ENCODE measurements at regions not wholly inside any gene's neighbourhood (a gene's known extent, or its start where the extent isn't known, plus 50 kb on each side); places are given as distances from the start of the nearest gene placed in this dataset.

DNA sequence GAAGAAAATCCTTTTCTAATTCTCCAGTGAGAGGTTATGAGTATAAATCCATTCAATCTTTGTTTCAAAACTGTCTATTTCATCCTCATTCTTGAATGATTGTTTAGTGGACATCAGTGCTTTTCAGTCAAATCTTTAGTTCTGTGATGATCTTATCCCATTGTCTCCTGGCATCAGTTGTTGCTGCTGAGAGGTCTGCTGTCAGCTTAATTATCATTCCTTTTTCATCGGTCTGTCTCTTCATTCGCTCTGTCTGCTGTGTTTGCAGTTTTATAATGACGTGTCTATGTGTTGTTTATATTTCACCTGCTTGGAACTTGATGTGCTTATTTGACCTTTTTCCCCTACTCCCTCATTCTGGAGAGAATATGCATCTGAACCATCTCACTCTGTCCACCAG, 69.2 kb upstream of the GLI2 start:
- Mint-ChIP-seq H3K27ac (ENCODE audit: unreplicated experiment) (no peak overlapping the region), H3K36me3 (ENCODE audit: insufficient read depth, unreplicated experiment) (no peaks in the 10 kb centered on the region), H3K4me1 (ENCODE audit: low read depth, unreplicated experiment) (peaks cover 8% of the 10 kb centered on the region), H3K4me3 (ENCODE audit: low read depth, unreplicated experiment) (no peak overlapping the region), H3K9me3 (ENCODE audit: low read depth, unreplicated experiment) (peaks cover 6% of the 10 kb centered on the region), H3K27me3 (ENCODE audit: unreplicated experiment) (peaks cover 77% of the 10 kb centered on the region)
- BruUV-seq (replicated peaks): no TSS peak
- DNase-seq: no peak
- intact Hi-C loops (cut with micrococcal nuclease; ENCODE audit: unreplicated experiment): no loop called here
- no peak for TF ChIP-seq CTCF (IDR thresholded peaks at IDR 0.05; ENCODE audit: unreplicated experiment)
- CTCF ChIA-PET: no interaction called here

DNA sequence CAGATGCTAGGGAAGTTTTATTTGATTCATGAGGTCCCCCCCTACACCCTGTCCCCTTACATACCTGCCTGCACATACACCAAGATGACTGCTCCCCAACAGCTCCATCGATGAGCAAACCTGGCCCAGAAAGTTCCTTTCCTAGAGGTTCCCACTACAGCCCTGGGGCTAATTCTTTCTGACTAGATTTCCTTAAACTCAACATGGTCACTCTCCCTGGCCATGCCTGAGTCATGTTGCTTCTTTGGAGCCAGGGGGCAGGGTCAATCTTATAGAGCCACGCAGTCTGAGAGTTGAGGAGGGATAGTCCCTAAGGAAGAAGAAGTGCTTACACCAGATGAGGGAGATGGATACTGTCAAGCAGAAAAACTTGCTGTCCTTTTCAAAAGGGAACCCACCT, 67.7 kb upstream of the GLI2 start:
- intact Hi-C loops (cut with micrococcal nuclease; ENCODE audit: unreplicated experiment): no loop called here
- H3K27ac Mint-ChIP-seq (ENCODE audit: unreplicated experiment): no peak overlapping the region
- H3K27me3 Mint-ChIP-seq (ENCODE audit: unreplicated experiment): peaks cover 73% of the 10 kb centered on the region
- DNase-seq: no peak
- H3K4me1 Mint-ChIP-seq (ENCODE audit: low read depth, unreplicated experiment): peaks cover 8% of the 10 kb centered on the region
- BruUV-seq (replicated peaks): no TSS peak
- CTCF ChIA-PET: no interaction called here
- no peak overlapping the region for H3K4me3 Mint-ChIP-seq (ENCODE audit: low read depth, unreplicated experiment)
- H3K36me3 Mint-ChIP-seq (ENCODE audit: insufficient read depth, unreplicated experiment): no peaks in the 10 kb centered on the region
- no peak for TF ChIP-seq CTCF (IDR thresholded peaks at IDR 0.05; ENCODE audit: unreplicated experiment)
- H3K9me3 Mint-ChIP-seq (ENCODE audit: low read depth, unreplicated experiment): peaks cover 6% of the 10 kb centered on the region

DNA sequence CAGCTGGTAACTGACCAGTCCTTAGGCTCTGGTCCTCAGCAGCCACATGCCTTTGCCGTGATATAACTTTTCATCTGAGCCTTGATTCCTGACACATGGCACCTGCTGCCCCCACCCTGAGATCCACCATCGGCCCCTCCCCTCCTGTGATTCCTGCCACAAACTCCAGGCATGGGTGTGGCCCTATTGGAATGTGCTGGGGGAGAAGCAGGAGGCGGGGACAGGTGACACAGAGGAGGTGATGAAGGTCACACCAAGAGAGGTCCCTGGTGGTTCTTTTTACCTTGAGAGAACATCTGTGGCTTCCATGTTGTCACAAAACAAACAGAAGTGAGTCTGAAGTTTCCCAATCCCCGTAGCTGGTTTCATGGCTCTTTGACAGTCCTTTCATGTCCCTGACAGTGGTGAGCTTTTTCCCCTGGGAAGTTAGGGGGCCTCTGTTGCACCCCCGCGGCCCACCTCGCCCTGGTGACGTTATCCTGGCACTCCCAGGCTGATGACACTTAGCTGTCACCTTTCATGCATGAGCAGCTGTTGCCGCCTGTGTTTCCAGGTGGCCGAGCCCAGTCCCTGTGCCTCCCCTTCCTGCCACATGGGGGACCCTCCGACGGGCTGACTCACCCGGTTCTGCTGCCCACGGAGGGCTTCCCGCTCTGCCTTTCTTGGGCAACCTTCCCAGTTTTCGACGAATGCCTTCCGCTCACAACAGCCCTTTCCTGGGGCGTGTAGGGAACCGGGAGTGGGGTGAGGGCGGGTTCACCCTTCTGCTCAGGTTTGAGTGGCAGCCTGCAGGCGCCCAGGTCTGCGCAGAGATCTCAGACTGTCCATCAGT, 66.3 kb upstream of the GLI2 start:
- peak; percentile 69 for DNase-seq
- CTCF ChIA-PET: interaction anchor here (0.6 to 1.0 kb wide), 2 partner anchors 326 to 498 kb away, joined by 3 to 4 read pairs; no protein-coding TSS in a partner anchor
- no peak overlapping the region for H3K27ac Mint-ChIP-seq (ENCODE audit: unreplicated experiment)
- peaks cover 8% of the 10 kb centered on the region for H3K4me1 Mint-ChIP-seq (ENCODE audit: low read depth, unreplicated experiment)
- H3K4me3 Mint-ChIP-seq (ENCODE audit: low read depth, unreplicated experiment): peak overlapping the region; percentile 28
- peaks cover 6% of the 10 kb centered on the region for H3K9me3 Mint-ChIP-seq (ENCODE audit: low read depth, unreplicated experiment)
- intact Hi-C loops (cut with micrococcal nuclease; ENCODE audit: unreplicated experiment): no loop called here
- no TSS peak for BruUV-seq (replicated peaks)
- peaks cover 81% of the 10 kb centered on the region for H3K27me3 Mint-ChIP-seq (ENCODE audit: unreplicated experiment)
- no peaks in the 10 kb centered on the region for H3K36me3 Mint-ChIP-seq (ENCODE audit: insufficient read depth, unreplicated experiment)
- peak; percentile 37 for TF ChIP-seq CTCF (IDR thresholded peaks at IDR 0.05; ENCODE audit: unreplicated experiment)

DNA sequence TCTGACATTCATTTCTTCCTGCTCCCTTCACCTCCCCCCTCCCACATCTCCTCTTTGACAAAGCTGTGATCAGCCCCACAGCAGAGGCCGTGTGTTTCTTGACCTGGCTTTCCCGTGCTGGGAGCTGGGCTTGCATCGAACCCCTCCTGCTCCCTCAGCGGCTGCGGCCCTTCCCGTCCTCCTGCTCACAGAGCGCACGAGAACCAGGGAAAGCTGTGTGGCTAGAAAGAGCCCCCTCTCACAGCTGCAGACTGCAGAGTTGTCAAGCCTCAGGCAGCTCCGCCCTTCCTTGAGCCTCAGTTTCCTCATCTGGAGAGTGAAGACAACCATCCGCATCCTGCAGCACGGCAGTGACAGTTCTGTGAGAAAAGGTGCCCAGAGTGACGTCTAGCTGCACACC, 65.7 kb upstream of the GLI2 start:
- no peaks in the 10 kb centered on the region for H3K36me3 Mint-ChIP-seq (ENCODE audit: insufficient read depth, unreplicated experiment)
- peaks cover 88% of the 10 kb centered on the region for H3K27me3 Mint-ChIP-seq (ENCODE audit: unreplicated experiment)
- intact Hi-C loops (cut with micrococcal nuclease; ENCODE audit: unreplicated experiment): loop anchor here (10.0 kb wide), 1 partner anchor 115 kb away; no protein-coding TSS in a partner anchor
- DNase-seq: no peak
- no peak for TF ChIP-seq CTCF (IDR thresholded peaks at IDR 0.05; ENCODE audit: unreplicated experiment)
- CTCF ChIA-PET: interaction anchor here (1.0 kb wide), 1 partner anchor 327 kb away, joined by 3 read pairs; no protein-coding TSS in a partner anchor
- no TSS peak for BruUV-seq (replicated peaks)
- peaks cover 6% of the 10 kb centered on the region for H3K9me3 Mint-ChIP-seq (ENCODE audit: low read depth, unreplicated experiment)
- H3K4me1 Mint-ChIP-seq (ENCODE audit: low read depth, unreplicated experiment): peaks cover 8% of the 10 kb centered on the region
- no peak overlapping the region for H3K27ac Mint-ChIP-seq (ENCODE audit: unreplicated experiment)
- H3K4me3 Mint-ChIP-seq (ENCODE audit: low read depth, unreplicated experiment): peak overlapping the region; percentile 28

All from Calu3 (cell line).